GM12878 (cell line): ENCODE measurements at regions not wholly inside any gene's neighbourhood (a gene's known extent, or its start where the extent isn't known, plus 50 kb on each side); places are given as distances from the start of the nearest gene placed in this dataset.

ENCODE experiments used
- ATAC-seq: fragments of 200-7000 bp; cut with Tn5 transposase; 3 replicates; pipeline ENCODE4 v1.9.1; 2020; ENCODE audit warnings: mild to moderate bottlenecking, moderate library complexity
- BruUV-seq: library from RNA; stranded (reverse); fragments of 400-500 nt; replicated peaks from 2 replicates; lab custom pipeline; 2021; lab: Mats Ljungman, UMichigan
- CTCF ChIA-PET: fragments of 300-600 bp; sonication (Branson Sonifier 250); formaldehyde crosslinking; extraction: SDS; loops from one replicate; lab custom pipeline; 2021; ENCODE audit warnings: inconsistent platforms; lab: Yijun Ruan, JAX
- POLR2A ChIA-PET: fragments of 350-600 bp; formaldehyde crosslinking; extraction: SDS; loops from one replicate; lab custom pipeline; 2021; ENCODE audit warnings: inconsistent platforms; lab: Charles Lee
- RAD21 ChIA-PET: fragments of 300-600 bp; sonication (Branson Sonifier 250); formaldehyde crosslinking; loops from one replicate; lab custom pipeline; 2023; ENCODE audit warnings: antibody characterized with exemption; ENCODE audit not compliant: unreplicated experiment; lab: Charles Lee
- SMC1A ChIA-PET: fragments of 300-600 bp; sonication (Branson Sonifier 250); formaldehyde crosslinking; loops from one replicate; lab custom pipeline; 2023; ENCODE audit not compliant: unreplicated experiment, uncharacterized antibody; lab: Charles Lee
- DNase-seq: peaks from one replicate; pipeline ENCODE4 v3.0.0-alpha.2; 2011; ENCODE audit warnings: low read depth, low spot score
- FAIRE-seq: peaks from 3 replicates; lab custom pipeline; 2011; peaks lifted over from hg19 to GRCh38; lab: Jason Lieb, UNC
- H2AFZ ChIP-seq: 2 replicates; pipeline ENCODE4 v1.6.0; 2011; ENCODE audit warnings: low read depth, low read length, control low read depth; ENCODE audit not compliant: control insufficient read depth
- H3K27ac ChIP-seq: 2 replicates; pipeline ENCODE4 v1.5.1; 2011; ENCODE audit warnings: control low read depth; ENCODE audit not compliant: control insufficient read depth, insufficient read depth
- H3K27me3 ChIP-seq, 2 experiments: replicated peaks in 1 of 2; 2 replicates each; pipeline versions ENCODE4 v1.6.0 to v1.6.1; 2011; ENCODE audit warnings: low read length in 1 of 2; ENCODE audit not compliant: control insufficient read depth in 2 of 2, insufficient read depth in 2 of 2
- H3K36me3 ChIP-seq, 2 experiments: 2 replicates each; pipeline ENCODE4 v1.5.1; 2011; ENCODE audit warnings: low read length in 1 of 2; ENCODE audit not compliant: control insufficient read depth in 2 of 2, insufficient read depth in 2 of 2
- H3K4me1 ChIP-seq: 2 replicates; pipeline ENCODE4 v1.6.1; 2011; ENCODE audit warnings: mild to moderate bottlenecking, low read length, moderate library complexity, mixed read lengths; ENCODE audit not compliant: control insufficient read depth, insufficient read depth
- H3K4me2 ChIP-seq: 2 replicates; pipeline ENCODE4 v1.6.0; 2011; ENCODE audit warnings: control low read depth; ENCODE audit not compliant: control insufficient read depth, insufficient read depth
- H3K4me3 ChIP-seq: fragments of 200-600 bp; sonication (generic); 2 replicates; pipeline ENCODE4 v1.5.1; 2016
- H3K79me2 ChIP-seq: 2 replicates; pipeline ENCODE4 v1.6.0; 2011; ENCODE audit warnings: low read length; ENCODE audit not compliant: control insufficient read depth, insufficient read depth
- H3K9ac ChIP-seq: 2 replicates; pipeline ENCODE4 v1.8.0; 2011; ENCODE audit warnings: low read length, control low read depth, mixed read lengths; ENCODE audit not compliant: control insufficient read depth, insufficient read depth
- H3K9me3 ChIP-seq: replicated peaks from 3 replicates; pipeline ENCODE4 v1.5.1; 2011; ENCODE audit warnings: mild to moderate bottlenecking, low read length; ENCODE audit not compliant: control insufficient read depth, insufficient read depth
- H4K20me1 ChIP-seq: 2 replicates; pipeline ENCODE4 v1.6.0; 2011; ENCODE audit not compliant: control insufficient read depth, insufficient read depth
- ASH2L ChIP-seq: fragments of 300-600, 200-600 bp; sonication (generic); IDR thresholded peaks from 2 replicates; pipeline ENCODE4 v1.6.1; 2017; ENCODE audit warnings: low read depth, mild to moderate bottlenecking, borderline replicate concordance
- E2F8 ChIP-seq: fragments of 450-650 bp; IDR thresholded peaks from 2 replicates; pipeline ENCODE4 v1.6.1; 2018; ENCODE audit warnings: mild to moderate bottlenecking, low read depth, moderate library complexity; ENCODE audit not compliant: partially characterized antibody
- ELK1 ChIP-seq: IDR thresholded peaks from 2 replicates; pipeline ENCODE4 v1.6.1; 2012; ENCODE audit warnings: low read depth, low read length, improper control_type of control experiment
- IRF5 ChIP-seq: fragments of 450-650 bp; IDR thresholded peaks from 2 replicates; pipeline ENCODE4 v1.6.1; 2017; ENCODE audit warnings: borderline replicate concordance
- MAX ChIP-seq: IDR thresholded peaks from 2 replicates; pipeline ENCODE4 v1.6.1; 2012; ENCODE audit warnings: low read depth, low read length, improper control_type of control experiment
- MEF2B ChIP-seq: fragments of 450-650 bp; IDR thresholded peaks from 2 replicates; pipeline ENCODE4 v1.6.1; 2018; ENCODE audit warnings: mild to moderate bottlenecking, moderate library complexity; ENCODE audit not compliant: partially characterized antibody, poor library complexity, severe bottlenecking
- MLLT1 ChIP-seq: fragments of 450-650 bp; IDR thresholded peaks from 2 replicates; pipeline ENCODE4 v1.6.1; 2016; ENCODE audit warnings: mild to moderate bottlenecking
- MTA3 ChIP-seq: IDR thresholded peaks from 2 replicates; pipeline ENCODE4 v1.6.1; 2012; ENCODE audit warnings: low read length, inconsistent platforms, borderline replicate concordance
- PAX5 ChIP-seq: IDR thresholded peaks from 2 replicates; pipeline ENCODE4 v1.6.1; 2011; ENCODE audit warnings: low read depth, low read length, borderline replicate concordance
- RCOR1 ChIP-seq: conservative IDR thresholded peaks from 2 replicates; pipeline ENCODE4 v1.6.1; 2012; ENCODE audit warnings: low read depth, low read length, improper control_type of control experiment
- RUNX3 ChIP-seq: IDR thresholded peaks from 2 replicates; pipeline ENCODE4 v1.6.1; 2012; ENCODE audit warnings: low read length, inconsistent platforms
- WGBS: methylation state at CpG from one replicate; pipeline ENCODE4 v1.1.6; 2016; ENCODE audit warnings: low lambda C conversion rate; ENCODE audit not compliant: insufficient replicate concordance, insufficient coverage; ENCODE audit errors: missing lambda C conversion rate; 5-methylcytosine and 5-hydroxymethylcytosine counted together
- in situ Hi-C: fragments of 300-500 bp; cut with MboI; formaldehyde crosslinking; loops from 9 replicates; pipeline ENCODE4 v1.14.3; 2018; ENCODE audit warnings: mixed read lengths
- intact Hi-C: fragments of 100-400 bp; cut with micrococcal nuclease; formaldehyde crosslinking; loops from one replicate; pipeline ENCODE4 v1.14.2; 2022; ENCODE audit not compliant: unreplicated experiment

GRCh38 chr9:19876569-19877316 is 87.9 kb upstream of the SLC24A2 start:
- Histone ChIP-seq H4K20me1 (no peaks in the 10 kb centered on the region), H3K4me2 (no peak overlapping the region), H3K36me3 (no peaks in the 10 kb centered on the region)
- ChIA-PET RAD21 (interaction anchor here (0.6 kb wide), 1 partner anchor 340 kb away, joined by 3 read pairs; no protein-coding TSS in a partner anchor), POLR2A (no interaction called here)
- FAIRE-seq = no peak
- TF ChIP-seq RUNX3 (no peak), MLLT1 (no peak), MAX (no peak), PAX5 (no peak), RCOR1 (no peak), MTA3 (no peak), IRF5 (no peak), E2F8 (no peak), MEF2B (no peak), ASH2L (no peak), ELK1 (no peak)
- TF ChIP-seq, all 136 proteins: peak for 0
- Histone ChIP-seq H3K27me3 (no peaks in the 10 kb centered on the region), H3K4me1 (no peaks in the 10 kb centered on the region), H3K4me3 (no peak overlapping the region), H3K79me2 (no peaks in the 10 kb centered on the region), H2AFZ (no peak overlapping the region), H3K9me3 (no peaks in the 10 kb centered on the region), H3K27ac (no peak overlapping the region), H3K9ac (no peak overlapping the region)
- CTCF ChIA-PET = interaction anchor here (0.7 kb wide), 1 partner anchor 1615 kb away, joined by 3 read pairs; no protein-coding TSS in a partner anchor
- intact Hi-C loops (loop anchor here (10.0 kb wide), 1 partner anchor 152 kb away; no protein-coding TSS in a partner anchor), in situ Hi-C loops (no loop called here)
- no TSS peak for BruUV-seq
- 2% methylated on average over 3 of the region's 3 CpGs for WGBS
- ATAC-seq (no peak), DNase-seq (no peak)
- SMC1A ChIA-PET = no interaction called here
